HepG2 (cell line): ENCODE measurements at regions not wholly inside any gene's neighbourhood (a gene's known extent, or its start where the extent isn't known, plus 50 kb on each side); places are given as distances from the start of the nearest gene placed in this dataset.

Source experiments
- ATAC-seq: fragments of 200-7000 bp; cut with Tn5 transposase; 3 replicates; pipeline ENCODE4 v1.9.1; 2020; ENCODE audit warnings: mild to moderate bottlenecking, moderate library complexity
- BruUV-seq: library from RNA; stranded (reverse); fragments of 400-500 nt; replicated peaks from 2 replicates; lab custom pipeline; 2021; lab: Mats Ljungman, UMichigan
- CTCF ChIA-PET: fragments of 300-600 bp; formaldehyde crosslinking; extraction: SDS; loops from one replicate; lab custom pipeline; 2021; ENCODE audit warnings: low total read pairs, inconsistent platforms, low intra/inter-chr PET ratio; lab: Yijun Ruan, JAX
- POLR2A ChIA-PET: fragments of 350-600 bp; sonication (Branson Sonifier 250); formaldehyde crosslinking; loops from one replicate; lab custom pipeline; 2020; ENCODE audit warnings: antibody characterized with exemption, inconsistent platforms; lab: Yijun Ruan, JAX
- DNase-seq: peaks from one replicate; pipeline ENCODE4 v3.0.0-alpha.2; 2015; ENCODE audit warnings: low spot score
- FAIRE-seq: peaks from 3 replicates; lab custom pipeline; 2011; peaks lifted over from hg19 to GRCh38; lab: Jason Lieb, UNC
- H2AFZ ChIP-seq: one replicate; pipeline ENCODE4 v1.6.1; 2011; ENCODE audit warnings: low read length, inconsistent platforms
- H3K27ac ChIP-seq: fragments of 300-600 bp; 3 replicates; pipeline ENCODE4 v1.8.0; 2011; ENCODE audit warnings: mixed run types, mild to moderate bottlenecking, mixed read lengths, low read length, inconsistent platforms; ENCODE audit not compliant: insufficient read depth; ENCODE audit errors: extremely low read length
- H3K27me3 ChIP-seq, 2 experiments: fragments of 200-600 bp in 1 of 2; 2 replicates in 1 of 2; 3 replicates in 1 of 2; pipeline versions ENCODE4 v1.6.0 to v1.8.0; 2011; ENCODE audit warnings: low read length in 2 of 2, mild to moderate bottlenecking in 2 of 2, moderate library complexity in 2 of 2, inconsistent platforms in 1 of 2; ENCODE audit not compliant: insufficient read depth in 2 of 2, control insufficient read depth in 1 of 2
- H3K36me3 ChIP-seq, 2 experiments: fragments of 200-600 bp in 1 of 2; replicated peaks in 1 of 2; 2 replicates in 1 of 2; 3 replicates in 1 of 2; pipeline versions ENCODE4 v1.5.1 to v1.8.0; 2011; ENCODE audit warnings: low read length in 2 of 2, inconsistent platforms in 1 of 2; ENCODE audit not compliant: insufficient read depth in 2 of 2, control insufficient read depth in 1 of 2
- H3K4me1 ChIP-seq: 2 replicates; pipeline ENCODE4 v1.5.1; 2012; ENCODE audit warnings: low read length, inconsistent platforms; ENCODE audit not compliant: insufficient read depth
- H3K4me2 ChIP-seq: 2 replicates; pipeline ENCODE4 v1.6.0; 2011; ENCODE audit warnings: low read depth, low read length, inconsistent platforms
- H3K4me3 ChIP-seq, 3 experiments: fragments of 200-600 bp in 1 of 3; sonication (generic), shearing (Covaris generic) in 1 of 3; replicated peaks in 1 of 3; 2 replicates each; pipeline ENCODE4 v1.5.1; 2011 to 2016; ENCODE audit warnings: low read length in 3 of 3, inconsistent platforms in 2 of 3, low read depth in 2 of 3, mild to moderate bottlenecking in 2 of 3, control low read depth in 1 of 3, mixed read lengths in 1 of 3; ENCODE audit not compliant: insufficient read depth in 1 of 3
- H3K79me2 ChIP-seq: one replicate; pipeline ENCODE4 v1.6.1; 2011; ENCODE audit warnings: low read length, inconsistent platforms; ENCODE audit not compliant: insufficient read depth
- H3K9ac ChIP-seq: 2 replicates; pipeline ENCODE4 v1.6.0; 2011; ENCODE audit warnings: mild to moderate bottlenecking, low read depth, low read length, inconsistent platforms; ENCODE audit not compliant: insufficient read depth
- H3K9me3 ChIP-seq: 2 replicates; pipeline ENCODE4 v1.5.1; 2012; ENCODE audit warnings: mild to moderate bottlenecking, low read length
- H4K20me1 ChIP-seq: 2 replicates; pipeline ENCODE4 v1.6.0; 2011; ENCODE audit warnings: inconsistent platforms, mild to moderate bottlenecking, low read length, moderate library complexity; ENCODE audit not compliant: insufficient read depth
- CERS6 ChIP-seq: sonication (generic); formaldehyde crosslinking; IDR thresholded peaks from 2 replicates; pipeline ENCODE4 v1.5.0; 2020; ENCODE audit warnings: missing genetic modification reagents
- HIC2 ChIP-seq: sonication (generic); formaldehyde crosslinking; IDR thresholded peaks from 2 replicates; pipeline ENCODE4 v1.9.0; 2022; ENCODE audit warnings: low read depth, missing genetic modification reagents
- MAFF ChIP-seq: IDR thresholded peaks from 2 replicates; pipeline ENCODE4 v1.6.1; 2011; ENCODE audit warnings: low read depth, low read length, improper control_type of control experiment
- MAFK ChIP-seq, 2 experiments: IDR thresholded peaks in 1 of 2; conservative IDR thresholded peaks in 1 of 2; 2 replicates each; pipeline ENCODE4 v1.6.1; 2011; ENCODE audit warnings: improper control_type of control experiment in 2 of 2, low read length in 2 of 2
- MAZ ChIP-seq, 2 experiments: sonication (generic) in 1 of 2; formaldehyde crosslinking in 1 of 2; IDR thresholded peaks; 2 replicates each; pipeline versions ENCODE4 v1.5.0 to v1.6.1; 2012 to 2020; ENCODE audit warnings: low read depth in 2 of 2, mild to moderate bottlenecking in 2 of 2, borderline replicate concordance in 1 of 2, improper control_type of control experiment in 1 of 2, low read length in 1 of 2, missing genetic modification reagents in 1 of 2, moderate library complexity in 1 of 2
- PHF8 ChIP-seq: sonication (generic); formaldehyde crosslinking; IDR thresholded peaks from 2 replicates; pipeline ENCODE4 v1.5.0; 2020; ENCODE audit warnings: missing genetic modification reagents
- SMAD1 ChIP-seq: sonication (generic); formaldehyde crosslinking; IDR thresholded peaks from 2 replicates; pipeline ENCODE4 v1.4.0; 2020; ENCODE audit warnings: missing genetic modification reagents, low read depth, mild to moderate bottlenecking, borderline replicate concordance
- U2AF1 ChIP-seq: fragments of 200-400 bp; formaldehyde crosslinking; optimal IDR thresholded peaks from 2 replicates; pipeline ENCODE3; 2017; ENCODE audit warnings: mild to moderate bottlenecking, low read depth, low read length
- ZBTB2 ChIP-seq: sonication (generic); formaldehyde crosslinking; IDR thresholded peaks from 2 replicates; pipeline ENCODE4 v1.8.0; 2022; ENCODE audit warnings: low read depth, missing genetic modification reagents
- ZNF446 ChIP-seq: sonication (generic); formaldehyde crosslinking; IDR thresholded peaks from 2 replicates; pipeline ENCODE4 v1.5.0; 2020; ENCODE audit warnings: mild to moderate bottlenecking, missing genetic modification reagents
- ZNF761 ChIP-seq: sonication (generic); formaldehyde crosslinking; conservative IDR thresholded peaks from 2 replicates; pipeline ENCODE4 v1.4.0; 2020; ENCODE audit warnings: mild to moderate bottlenecking, missing genetic modification reagents
- ZNF780A ChIP-seq: sonication (generic); formaldehyde crosslinking; IDR thresholded peaks from 2 replicates; pipeline ENCODE4 v1.8.0; 2022; ENCODE audit warnings: mild to moderate bottlenecking, missing genetic modification reagents, moderate library complexity
- WGBS: methylation state at CpG from one replicate; pipeline ENCODE4 v1.1.6; 2017; ENCODE audit warnings: low lambda C conversion rate; 5-methylcytosine and 5-hydroxymethylcytosine counted together
- in situ Hi-C: cut with HindIII; loops from 2 replicates; pipeline ENCODE4 v1.10.0; 2017; ENCODE audit warnings: low pct_unique_long_range_greater_than_20kb; ENCODE audit not compliant: extremely low pct_ligation_motif_present
- intact Hi-C: fragments of 100-400 bp; cut with micrococcal nuclease; formaldehyde crosslinking; loops from one replicate; pipeline ENCODE4 v1.10.0; 2022; ENCODE audit not compliant: unreplicated experiment
- TF ChIP-seq, protein P1 (sequence below): IDR thresholded peaks from 2 replicates; pipeline ENCODE4 v1.6.1; 2016; ENCODE audit warnings: missing compliant biosample characterization, missing genetic modification reagents, borderline replicate concordance

DNA sequence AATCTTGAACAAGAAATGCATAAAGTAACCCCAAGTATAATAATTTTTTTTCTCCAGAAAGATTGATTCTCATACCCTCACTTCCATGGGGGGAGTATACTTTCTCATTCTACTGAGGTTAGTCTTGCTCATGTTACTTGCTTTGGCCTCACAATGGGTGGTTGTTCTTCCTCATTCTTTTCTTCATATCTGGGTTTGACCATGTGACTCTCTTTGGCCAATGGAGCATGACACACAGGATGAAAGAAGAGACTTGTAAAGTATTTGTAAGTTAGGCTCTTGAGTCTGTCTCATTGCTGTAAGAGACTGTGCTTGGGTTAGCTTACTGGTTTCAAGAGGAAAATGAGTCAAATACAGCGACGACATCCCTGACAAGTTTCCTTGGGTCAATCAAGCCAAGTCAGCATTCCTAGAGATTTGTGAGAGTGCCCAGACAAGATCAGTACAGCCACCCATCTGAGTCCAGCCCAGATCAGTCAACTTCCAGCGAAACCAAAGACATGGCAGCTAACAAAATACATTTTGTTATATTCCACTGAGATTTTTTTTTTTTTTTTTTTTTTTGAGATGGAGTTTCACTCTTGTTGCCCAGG is 970.2 kb downstream of the BCL11A start:
- Histone ChIP-seq H4K20me1 (no peaks in the 10 kb centered on the region), H3K4me3 (no peak overlapping the region), H3K27ac (no peak overlapping the region), H3K4me2 (no peak overlapping the region), H3K27me3 (no peaks in the 10 kb centered on the region), H3K4me1 (no peaks in the 10 kb centered on the region), H3K9ac (no peak overlapping the region), H3K9me3 (no peaks in the 10 kb centered on the region), H2AFZ (no peak overlapping the region), H3K36me3 (no peaks in the 10 kb centered on the region), H3K79me2 (no peaks in the 10 kb centered on the region)
- in situ Hi-C loops (no loop called here), intact Hi-C loops (loop anchor here (10.0 kb wide), 1 partner anchor 558 kb away; no protein-coding TSS in a partner anchor)
- no peak for DNase-seq
- BruUV-seq, result no TSS peak
- ATAC-seq, result no peak
- WGBS, result 26% methylated on average over 3 of the region's 3 CpGs
- CTCF ChIA-PET, result no interaction called here
- no peak for FAIRE-seq
- POLR2A ChIA-PET, result no interaction called here
- TF ChIP-seq MAFK (conservative IDR thresholded peaks at IDR 0.05 in 1 of 2, IDR thresholded peaks at IDR 0.05 in 1 of 2; ENCODE audit: low read length in 2 of 2) (peak; percentile 84 to 93), MAFF (peak; percentile 85), SMAD1 (CRISPR knock-in tag) (no peak), PHF8 (CRISPR knock-in tag) (no peak)
- TF ChIP-seq, protein P1, sequence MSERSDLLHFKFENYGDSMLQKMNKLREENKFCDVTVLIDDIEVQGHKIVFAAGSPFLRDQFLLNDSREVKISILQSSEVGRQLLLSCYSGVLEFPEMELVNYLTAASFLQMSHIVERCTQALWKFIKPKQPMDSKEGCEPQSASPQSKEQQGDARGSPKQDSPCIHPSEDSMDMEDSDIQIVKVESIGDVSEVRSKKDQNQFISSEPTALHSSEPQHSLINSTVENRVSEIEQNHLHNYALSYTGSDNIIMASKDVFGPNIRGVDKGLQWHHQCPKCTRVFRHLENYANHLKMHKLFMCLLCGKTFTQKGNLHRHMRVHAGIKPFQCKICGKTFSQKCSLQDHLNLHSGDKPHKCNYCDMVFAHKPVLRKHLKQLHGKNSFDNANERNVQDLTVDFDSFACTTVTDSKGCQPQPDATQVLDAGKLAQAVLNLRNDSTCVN, result no peak

- ChIA-PET POLR2A (no interaction called here), CTCF (no interaction called here)
- intact Hi-C loops (no loop called here), in situ Hi-C loops (no loop called here)
- Histone ChIP-seq H3K9ac (no peak overlapping the region), H3K27me3 (no peaks in the 10 kb centered on the region), H3K27ac (no peak overlapping the region), H3K4me1 (no peaks in the 10 kb centered on the region), H3K79me2 (no peaks in the 10 kb centered on the region), H2AFZ (no peak overlapping the region), H3K36me3 (no peaks in the 10 kb centered on the region), H3K4me2 (no peak overlapping the region), H3K4me3 (no peak overlapping the region), H4K20me1 (no peaks in the 10 kb centered on the region), H3K9me3 (no peaks in the 10 kb centered on the region)
- ATAC-seq (no peak), DNase-seq (no peak), FAIRE-seq (no peak)
- WGBS, result 17% methylated on average over 3 of the region's 3 CpGs
- no TSS peak for BruUV-seq
- TF ChIP-seq HIC2, result no peak
- TF ChIP-seq CERS6, result no peak
- no peak for TF ChIP-seq ZBTB2 (CRISPR knock-in tag)
- TF ChIP-seq MAZ (IDR thresholded peaks at IDR 0.05; ENCODE audit: borderline replicate concordance, low read depth, low read length), result no peak
- no peak for TF ChIP-seq MAZ (CRISPR knock-in tag; IDR thresholded peaks at IDR 0.05; ENCODE audit: low read depth)
- TF ChIP-seq ZNF446 (CRISPR knock-in tag), result no peak
- no peak for TF ChIP-seq ZNF761 (CRISPR knock-in tag)
- no peak for TF ChIP-seq U2AF1
- no peak for TF ChIP-seq ZNF780A
These were observed 975.1 kb downstream of the BCL11A start for GRCh38 chr2:59578349-59578748.
